Liver (tissue), 8 donors: ENCODE measurements at regions not wholly inside any gene's neighbourhood (a gene's known extent, or its start where the extent isn't known, plus 50 kb on each side); places are given as distances from the start of the nearest gene placed in this dataset.
"Not testable (repeated sequence)": the region's sequence is repeated elsewhere in the genome, so short reads cannot be mapped to it uniquely, and the experiment has no call there.

Experiments used
- DNase-seq: peaks from one replicate; pipeline ENCODE4 v3.0.0-alpha.2; 2017; ENCODE audit warnings: low spot score
- H3K27ac ChIP-seq, 2 donors: one replicate each; pipeline ENCODE4 v1.7.0; 2013; ENCODE audit warnings: inconsistent platforms in 2 of 2, low read length in 2 of 2, control low read depth in 1 of 2, low read depth in 1 of 2, mild to moderate bottlenecking in 1 of 2
- H3K27me3 ChIP-seq, 4 donors: one replicate each; pipeline versions ENCODE4 v1.6.1 to v1.7.0; 2013; ENCODE audit warnings: low read length in 3 of 4, inconsistent platforms in 1 of 4, mild to moderate bottlenecking in 1 of 4, moderate library complexity in 1 of 4; ENCODE audit not compliant: control insufficient read depth in 4 of 4, insufficient read depth in 4 of 4
- H3K36me3 ChIP-seq, 4 donors: one replicate each; pipeline versions ENCODE4 v1.6.1 to v1.7.0; 2013; ENCODE audit warnings: low read length in 3 of 4, mild to moderate bottlenecking in 3 of 4, low read depth in 1 of 4, moderate library complexity in 1 of 4; ENCODE audit not compliant: control insufficient read depth in 4 of 4, insufficient read depth in 3 of 4
- H3K4me1 ChIP-seq, 4 donors: one replicate each; pipeline versions ENCODE4 v1.6.1 to v1.7.0; 2013; ENCODE audit warnings: low read length in 3 of 4, mild to moderate bottlenecking in 3 of 4, moderate library complexity in 1 of 4; ENCODE audit not compliant: control insufficient read depth in 4 of 4, insufficient read depth in 4 of 4
- H3K4me3 ChIP-seq, 3 donors: one replicate each; pipeline versions ENCODE4 v1.6.1 to v1.7.0; 2013; ENCODE audit warnings: low read length in 3 of 3, control low read depth in 1 of 3, low read depth in 1 of 3, mild to moderate bottlenecking in 1 of 3
- H3K9ac ChIP-seq, 2 donors: one replicate each; pipeline ENCODE4 v1.7.0; 2013; ENCODE audit warnings: low read length in 2 of 2, mild to moderate bottlenecking in 2 of 2, moderate library complexity in 2 of 2, control low read depth in 1 of 2, low read depth in 1 of 2
- H3K9me3 ChIP-seq, 4 donors: one replicate each; pipeline versions ENCODE4 v1.6.1 to v1.7.0; 2013; ENCODE audit warnings: low read length in 3 of 4; ENCODE audit not compliant: control insufficient read depth in 4 of 4
- CTCF ChIP-seq: fragments of 150-350 bp; IDR thresholded peaks from 2 replicates; pipeline ENCODE4 v1.5.1; 2017; ENCODE audit warnings: improper control_type of control experiment, low read depth, low read length; ENCODE audit not compliant: missing input control
- EGR1 ChIP-seq, 2 donors: IDR thresholded peaks; 2 replicates each; pipeline ENCODE4 v1.6.1; 2016 to 2018; ENCODE audit warnings: antibody characterized with exemption in 2 of 2, low read depth in 2 of 2
- FOXA1 ChIP-seq: IDR thresholded peaks from 2 replicates; pipeline ENCODE4 v1.6.1; 2016; ENCODE audit warnings: antibody characterized with exemption
- FOXA2 ChIP-seq: IDR thresholded peaks from 2 replicates; pipeline ENCODE4 v1.6.1; 2016; ENCODE audit warnings: antibody characterized with exemption
- HNF4A ChIP-seq, 2 donors: conservative IDR thresholded peaks; 2 replicates each; pipeline ENCODE4 v1.6.1; 2016; ENCODE audit warnings: antibody characterized with exemption in 2 of 2, mild to moderate bottlenecking in 2 of 2
- JUND ChIP-seq, 2 donors: IDR thresholded peaks; 2 replicates each; pipeline ENCODE4 v1.6.1; 2016; ENCODE audit warnings: antibody characterized with exemption in 2 of 2
- MAX ChIP-seq: IDR thresholded peaks from 2 replicates; pipeline ENCODE4 v1.6.1; 2016; ENCODE audit warnings: antibody characterized with exemption
- NR2F2 ChIP-seq: IDR thresholded peaks from 2 replicates; pipeline ENCODE4 v1.6.1; 2016; ENCODE audit warnings: antibody characterized with exemption
- REST ChIP-seq: IDR thresholded peaks from 2 replicates; pipeline ENCODE4 v1.6.1; 2016; ENCODE audit warnings: antibody characterized with exemption, mild to moderate bottlenecking
- RXRA ChIP-seq, 2 donors: IDR thresholded peaks; 2 replicates each; pipeline ENCODE4 v1.6.1; 2017 to 2018; ENCODE audit warnings: antibody characterized with exemption in 2 of 2, mild to moderate bottlenecking in 1 of 2
- SP1 ChIP-seq: IDR thresholded peaks from 2 replicates; pipeline ENCODE4 v1.6.1; 2018; ENCODE audit warnings: antibody characterized with exemption, mild to moderate bottlenecking
- TAF1 ChIP-seq: conservative IDR thresholded peaks from 2 replicates; pipeline ENCODE4 v1.6.1; 2016; ENCODE audit warnings: antibody characterized with exemption, mild to moderate bottlenecking
- YY1 ChIP-seq: IDR thresholded peaks from 2 replicates; pipeline ENCODE4 v1.6.1; 2016; ENCODE audit warnings: antibody characterized with exemption, mild to moderate bottlenecking
- ZBTB33 ChIP-seq: IDR thresholded peaks from 2 replicates; pipeline ENCODE4 v1.6.1; 2016; ENCODE audit warnings: antibody characterized with exemption
- WGBS: extraction: QIAGEN DNeasy Blood & Tissue Kit; methylation state at CpG from one replicate; pipeline ENCODE4 v1.1.7; 2013; 5-methylcytosine and 5-hydroxymethylcytosine counted together
- TF ChIP-seq, protein P1 (sequence below): IDR thresholded peaks from 2 replicates; pipeline ENCODE4 v1.6.1; 2016; ENCODE audit warnings: antibody characterized with exemption
- donor health status: healthy.
- donor health status: healthy.
- donor health status: healthy.
- donor health status: healthy.
- donor health status: healthy.

- WGBS, result 84% methylated on average over 6 of the region's 6 CpGs
- H3K27ac ChIP-seq, result no peak overlapping the region
- TF ChIP-seq NR2F2, result no peak
- TF ChIP-seq MAX, result no peak
- no peak for TF ChIP-seq YY1
- no peak for TF ChIP-seq CTCF
- no peak for TF ChIP-seq ZBTB33
- TF ChIP-seq REST, result no peak
- TF ChIP-seq, protein P1, sequence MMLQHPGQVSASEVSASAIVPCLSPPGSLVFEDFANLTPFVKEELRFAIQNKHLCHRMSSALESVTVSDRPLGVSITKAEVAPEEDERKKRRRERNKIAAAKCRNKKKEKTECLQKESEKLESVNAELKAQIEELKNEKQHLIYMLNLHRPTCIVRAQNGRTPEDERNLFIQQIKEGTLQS, result no peak
- TF ChIP-seq EGR1 (IDR thresholded peaks at IDR 0.05; ENCODE audit: low read depth in 2 of 2), result no peak
- TF ChIP-seq FOXA2, result no peak
- no peak for TF ChIP-seq RXRA (IDR thresholded peaks at IDR 0.05)
- no peak for TF ChIP-seq FOXA1
- no peak for TF ChIP-seq HNF4A (conservative IDR thresholded peaks at IDR 0.05)
- no peak for TF ChIP-seq SP1
- no peak for TF ChIP-seq TAF1
- TF ChIP-seq JUND (IDR thresholded peaks at IDR 0.05), result no peak
Measured at GRCh38 chr2:183967756-183968155, 630.6 kb upstream of the ZNF804A start.

DNA sequence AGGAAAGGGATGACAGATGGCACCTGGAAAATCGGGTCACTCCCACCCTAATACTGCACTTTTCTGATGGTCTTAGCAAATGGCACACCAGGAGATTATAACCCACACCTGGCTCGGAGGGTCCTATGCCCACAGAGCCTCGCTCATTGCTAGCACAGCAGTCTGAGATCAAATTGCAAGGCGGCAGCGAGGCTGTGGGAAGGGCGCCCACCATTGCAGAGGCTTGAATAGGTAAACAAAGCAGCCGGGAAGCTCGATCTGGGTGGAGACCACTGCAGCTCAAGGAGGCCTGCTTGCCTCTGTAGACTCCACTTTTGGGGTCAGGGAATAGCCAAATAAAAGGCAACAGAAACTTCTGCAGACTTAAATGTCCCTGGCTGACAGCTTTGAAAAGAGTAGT lies 622.7 kb upstream of the ZNF804A start:
- not testable (repeated sequence) for H3K4me1 ChIP-seq, DNase-seq, H3K4me3 ChIP-seq, H3K27me3 ChIP-seq, H3K36me3 ChIP-seq, H3K27ac ChIP-seq, H3K9ac ChIP-seq, H3K9me3 ChIP-seq
- 82% methylated on average over 8 of the region's 8 CpGs for WGBS

More at GRCh38 chr2:183967756-183968155, 630.6 kb upstream of the ZNF804A start:
- Histone ChIP-seq H3K27me3 (no peaks in the 10 kb centered on the region), H3K9ac (no peak overlapping the region), H3K36me3 (no peaks in the 10 kb centered on the region), H3K4me3 (no peak overlapping the region), H3K9me3 (no peaks in the 10 kb centered on the region), H3K4me1 (no peaks in the 10 kb centered on the region)
- no peak for DNase-seq
